ENCODE measurements at regions not wholly inside any gene's neighbourhood (a gene's known extent, or its start where the extent isn't known, plus 50 kb on each side); places are given as distances from the start of the nearest gene placed in this dataset.
A peak's percentile ranks its signal among the peaks of the same experiment; 100 is the strongest.

DNA sequence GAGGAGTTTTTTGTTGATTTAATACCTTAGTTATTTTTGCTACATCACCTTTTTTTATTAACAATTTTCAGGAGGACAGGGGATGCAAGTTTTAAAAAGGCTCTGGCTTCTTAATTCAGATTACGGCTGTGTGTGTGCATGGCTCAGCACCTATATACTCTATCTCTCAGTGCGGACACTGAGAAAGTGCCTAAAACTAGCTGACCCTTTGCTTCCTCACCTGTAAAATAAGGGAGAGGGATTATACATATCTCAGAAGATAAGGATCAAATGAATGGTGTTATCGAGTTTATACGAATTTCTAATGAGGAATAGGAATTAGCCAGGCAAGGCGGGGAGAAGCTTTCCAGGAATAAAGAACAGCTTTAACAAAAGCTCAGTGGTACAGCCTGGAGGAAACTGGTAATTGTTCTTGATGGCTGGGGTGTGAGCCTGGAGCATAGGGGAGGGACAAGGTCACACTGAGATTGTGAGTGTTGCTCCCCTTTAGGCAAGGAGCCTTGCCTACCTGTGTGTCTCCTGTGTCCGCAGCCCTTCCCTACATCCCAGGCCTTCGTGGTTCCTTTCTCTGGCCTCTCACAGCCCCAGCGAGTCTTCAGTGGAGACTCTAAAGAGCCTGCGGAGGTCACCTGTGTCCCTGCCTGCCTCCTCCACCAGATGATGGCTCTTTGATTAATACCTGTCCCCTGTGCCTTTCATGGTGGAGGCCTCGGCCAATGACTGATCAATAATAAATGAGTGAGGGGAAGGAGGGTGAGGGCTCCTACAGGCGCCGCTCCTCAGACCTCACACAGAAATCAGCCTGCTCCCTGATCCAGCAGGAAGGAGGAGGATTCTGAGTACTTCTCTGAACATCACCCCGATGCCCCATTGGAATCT lies 92.7 kb downstream of the DDX1 start:
- DNase-seq (ENCODE audit: low spot score) (no peak), ATAC-seq (no peak; the same call in 2 of the 3 replicates)
- Mint-ChIP-seq H3K4me1 (0 out of 3 replicates have a peak, but pooled peaks cover 2% of the 10 kb centered on the region), H3K36me3 (ENCODE audit: low read depth) (peaks cover 17% of the 10 kb centered on the region; the same call in 2 of the 3 replicates), H3K27me3 (ENCODE audit: insufficient read depth, low read depth, poor library complexity) (peaks cover 12% of the 10 kb centered on the region), H3K9me3 (peaks cover 23% of the 10 kb centered on the region), H3K27ac (no peak overlapping the region), H3K4me3 (no peak overlapping the region)
- Histone ChIP-seq H3F3A (replicated peaks; ENCODE audit: low read depth) (no peaks in the 10 kb centered on the region), H3K27ac (ENCODE audit: low read depth) (no peak overlapping the region), H3K27me3 (ENCODE audit: insufficient read depth) (no peaks in the 10 kb centered on the region), H3K36me3 (ENCODE audit: insufficient read depth) (no peaks in the 10 kb centered on the region), H2AFZ (peak overlapping the region; percentile 43; the same call in 1 of the 2 replicates), H3K9me2 (ENCODE audit: insufficient read depth) (0 out of 2 replicates have a peak, but pooled peaks cover 5% of the 10 kb centered on the region), H3K4me3 (no peak overlapping the region), H3K4me2 (no peak overlapping the region), H3K4me1 (ENCODE audit: insufficient read depth) (no peaks in the 10 kb centered on the region), H4K20me1 (replicated peaks; ENCODE audit: insufficient read depth) (no peaks in the 10 kb centered on the region), H3K79me2 (replicated peaks; ENCODE audit: insufficient read depth) (no peaks in the 10 kb centered on the region)
- TF ChIP-seq, protein P1, sequence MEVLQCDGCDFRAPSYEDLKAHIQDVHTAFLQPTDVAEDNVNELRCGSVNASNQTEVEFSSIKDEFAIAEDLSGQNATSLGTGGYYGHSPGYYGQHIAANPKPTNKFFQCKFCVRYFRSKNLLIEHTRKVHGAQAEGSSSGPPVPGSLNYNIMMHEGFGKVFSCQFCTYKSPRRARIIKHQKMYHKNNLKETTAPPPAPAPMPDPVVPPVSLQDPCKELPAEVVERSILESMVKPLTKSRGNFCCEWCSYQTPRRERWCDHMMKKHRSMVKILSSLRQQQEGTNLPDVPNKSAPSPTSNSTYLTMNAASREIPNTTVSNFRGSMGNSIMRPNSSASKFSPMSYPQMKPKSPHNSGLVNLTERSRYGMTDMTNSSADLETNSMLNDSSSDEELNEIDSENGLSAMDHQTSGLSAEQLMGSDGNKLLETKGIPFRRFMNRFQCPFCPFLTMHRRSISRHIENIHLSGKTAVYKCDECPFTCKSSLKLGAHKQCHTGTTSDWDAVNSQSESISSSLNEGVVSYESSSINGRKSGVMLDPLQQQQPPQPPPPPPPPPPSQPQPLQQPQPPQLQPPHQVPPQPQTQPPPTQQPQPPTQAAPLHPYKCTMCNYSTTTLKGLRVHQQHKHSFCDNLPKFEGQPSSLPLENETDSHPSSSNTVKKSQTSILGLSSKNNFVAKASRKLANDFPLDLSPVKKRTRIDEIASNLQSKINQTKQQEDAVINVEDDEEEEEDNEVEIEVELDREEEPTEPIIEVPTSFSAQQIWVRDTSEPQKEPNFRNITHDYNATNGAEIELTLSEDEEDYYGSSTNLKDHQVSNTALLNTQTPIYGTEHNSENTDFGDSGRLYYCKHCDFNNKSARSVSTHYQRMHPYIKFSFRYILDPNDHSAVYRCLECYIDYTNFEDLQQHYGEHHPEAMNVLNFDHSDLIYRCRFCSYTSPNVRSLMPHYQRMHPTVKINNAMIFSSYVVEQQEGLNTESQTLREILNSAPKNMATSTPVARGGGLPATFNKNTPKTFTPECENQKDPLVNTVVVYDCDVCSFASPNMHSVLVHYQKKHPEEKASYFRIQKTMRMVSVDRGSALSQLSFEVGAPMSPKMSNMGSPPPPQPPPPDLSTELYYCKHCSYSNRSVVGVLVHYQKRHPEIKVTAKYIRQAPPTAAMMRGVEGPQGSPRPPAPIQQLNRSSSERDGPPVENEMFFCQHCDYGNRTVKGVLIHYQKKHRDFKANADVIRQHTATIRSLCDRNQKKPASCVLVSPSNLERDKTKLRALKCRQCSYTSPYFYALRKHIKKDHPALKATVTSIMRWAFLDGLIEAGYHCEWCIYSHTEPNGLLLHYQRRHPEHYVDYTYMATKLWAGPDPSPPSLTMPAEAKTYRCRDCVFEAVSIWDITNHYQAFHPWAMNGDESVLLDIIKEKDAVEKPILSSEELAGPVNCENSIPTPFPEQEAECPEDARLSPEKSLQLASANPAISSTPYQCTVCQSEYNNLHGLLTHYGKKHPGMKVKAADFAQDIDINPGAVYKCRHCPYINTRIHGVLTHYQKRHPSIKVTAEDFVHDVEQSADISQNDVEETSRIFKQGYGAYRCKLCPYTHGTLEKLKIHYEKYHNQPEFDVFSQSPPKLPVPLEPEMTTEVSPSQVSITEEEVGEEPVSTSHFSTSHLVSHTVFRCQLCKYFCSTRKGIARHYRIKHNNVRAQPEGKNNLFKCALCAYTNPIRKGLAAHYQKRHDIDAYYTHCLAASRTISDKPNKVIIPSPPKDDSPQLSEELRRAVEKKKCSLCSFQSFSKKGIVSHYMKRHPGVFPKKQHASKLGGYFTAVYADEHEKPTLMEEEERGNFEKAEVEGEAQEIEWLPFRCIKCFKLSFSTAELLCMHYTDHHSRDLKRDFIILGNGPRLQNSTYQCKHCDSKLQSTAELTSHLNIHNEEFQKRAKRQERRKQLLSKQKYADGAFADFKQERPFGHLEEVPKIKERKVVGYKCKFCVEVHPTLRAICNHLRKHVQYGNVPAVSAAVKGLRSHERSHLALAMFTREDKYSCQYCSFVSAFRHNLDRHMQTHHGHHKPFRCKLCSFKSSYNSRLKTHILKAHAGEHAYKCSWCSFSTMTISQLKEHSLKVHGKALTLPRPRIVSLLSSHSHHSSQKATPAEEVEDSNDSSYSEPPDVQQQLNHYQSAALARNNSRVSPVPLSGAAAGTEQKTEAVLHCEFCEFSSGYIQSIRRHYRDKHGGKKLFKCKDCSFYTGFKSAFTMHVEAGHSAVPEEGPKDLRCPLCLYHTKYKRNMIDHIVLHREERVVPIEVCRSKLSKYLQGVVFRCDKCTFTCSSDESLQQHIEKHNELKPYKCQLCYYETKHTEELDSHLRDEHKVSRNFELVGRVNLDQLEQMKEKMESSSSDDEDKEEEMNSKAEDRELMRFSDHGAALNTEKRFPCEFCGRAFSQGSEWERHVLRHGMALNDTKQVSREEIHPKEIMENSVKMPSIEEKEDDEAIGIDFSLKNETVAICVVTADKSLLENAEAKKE (CRISPR knock-in tag; IDR thresholded peaks at IDR 0.05), result no peak
- TF ChIP-seq EZH2phosphoT487 (IDR thresholded peaks at IDR 0.05; ENCODE audit: unreplicated experiment) (no peak), POLR2AphosphoS5 (IDR thresholded peaks at IDR 0.05; ENCODE audit: low read depth) (no peak)

GRCh38 chr2:15685143-15685542 lies 93.5 kb downstream of the DDX1 start:
- Mint-ChIP-seq H3K4me1 (peaks cover 2% of the 10 kb centered on the region; the same call in 1 of the 3 replicates), H3K27ac (no peak overlapping the region), H3K27me3 (ENCODE audit: insufficient read depth, low read depth, poor library complexity) (peaks cover 9% of the 10 kb centered on the region), H3K36me3 (ENCODE audit: low read depth) (peaks cover 13% of the 10 kb centered on the region; the same call in 2 of the 3 replicates), H3K4me3 (no peak overlapping the region), H3K9me3 (peaks cover 18% of the 10 kb centered on the region; the same call in 2 of the 3 replicates)
- no peak overlapping the region for H3K27ac ChIP-seq (ENCODE audit: low read depth)
- no peaks in the 10 kb centered on the region for H3K79me2 ChIP-seq (replicated peaks; ENCODE audit: insufficient read depth)
- H3K4me2 ChIP-seq, result no peak overlapping the region
- no peaks in the 10 kb centered on the region for H3K4me1 ChIP-seq (ENCODE audit: insufficient read depth)
- H3K27me3 ChIP-seq (ENCODE audit: insufficient read depth), result no peaks in the 10 kb centered on the region
- H4K20me1 ChIP-seq (replicated peaks; ENCODE audit: insufficient read depth), result no peaks in the 10 kb centered on the region
- no peak for DNase-seq (ENCODE audit: low spot score)
- H2AFZ ChIP-seq, result no peak overlapping the region
- no peaks in the 10 kb centered on the region for H3F3A ChIP-seq (replicated peaks; ENCODE audit: low read depth)
- H3K36me3 ChIP-seq (ENCODE audit: insufficient read depth), result no peaks in the 10 kb centered on the region
- no peak for ATAC-seq
- 0 out of 2 replicates have a peak, but pooled peaks cover 5% of the 10 kb centered on the region for H3K9me2 ChIP-seq (ENCODE audit: insufficient read depth)
- H3K4me3 ChIP-seq, result no peak overlapping the region
- TF ChIP-seq EZH2phosphoT487 (IDR thresholded peaks at IDR 0.05; ENCODE audit: unreplicated experiment) (no peak), ZNF114 (CRISPR knock-in tag; IDR thresholded peaks at IDR 0.05) (no peak), CREB1 (CRISPR knock-in tag; IDR thresholded peaks at IDR 0.05; ENCODE audit: low read depth) (no peak), NANOG (IDR thresholded peaks at IDR 0.05; ENCODE audit: borderline replicate concordance) (no peak)
- TF ChIP-seq, protein P2, sequence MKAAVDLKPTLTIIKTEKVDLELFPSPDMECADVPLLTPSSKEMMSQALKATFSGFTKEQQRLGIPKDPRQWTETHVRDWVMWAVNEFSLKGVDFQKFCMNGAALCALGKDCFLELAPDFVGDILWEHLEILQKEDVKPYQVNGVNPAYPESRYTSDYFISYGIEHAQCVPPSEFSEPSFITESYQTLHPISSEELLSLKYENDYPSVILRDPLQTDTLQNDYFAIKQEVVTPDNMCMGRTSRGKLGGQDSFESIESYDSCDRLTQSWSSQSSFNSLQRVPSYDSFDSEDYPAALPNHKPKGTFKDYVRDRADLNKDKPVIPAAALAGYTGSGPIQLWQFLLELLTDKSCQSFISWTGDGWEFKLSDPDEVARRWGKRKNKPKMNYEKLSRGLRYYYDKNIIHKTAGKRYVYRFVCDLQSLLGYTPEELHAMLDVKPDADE (IDR thresholded peaks at IDR 0.05), result no peak

All from GM23338 (cell line).